HG03565 (cell line): ENCODE measurements at regions not wholly inside any gene's neighbourhood (a gene's known extent, or its start where the extent isn't known, plus 50 kb on each side); places are given as distances from the start of the nearest gene placed in this dataset.

Experiments
- ATAC-seq: cut with Tn5 transposase; IDR thresholded peaks from one replicate; pipeline ENCODE4 v1.9.1; 2021; ENCODE audit warnings: mild to moderate bottlenecking, moderate library complexity; ENCODE audit not compliant: unreplicated experiment

DNA sequence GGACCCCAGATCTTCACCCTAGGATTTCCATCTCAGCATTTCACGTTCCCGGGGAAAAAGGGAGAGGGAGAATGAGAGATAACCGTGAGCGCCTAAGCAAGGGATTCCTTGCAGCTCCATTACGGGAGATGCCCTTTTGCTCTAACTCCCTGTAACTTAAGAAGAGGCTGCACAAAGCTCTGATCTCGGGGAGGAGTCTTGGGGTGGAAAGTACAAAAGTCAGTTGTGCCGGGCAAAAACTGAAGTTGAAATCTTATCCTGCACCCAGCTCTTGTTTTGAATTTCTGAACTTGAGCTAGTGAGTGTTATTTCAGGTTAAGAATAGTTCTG is 256.4 kb upstream of the SOX21 start:
- ATAC-seq, result no peak

DNA sequence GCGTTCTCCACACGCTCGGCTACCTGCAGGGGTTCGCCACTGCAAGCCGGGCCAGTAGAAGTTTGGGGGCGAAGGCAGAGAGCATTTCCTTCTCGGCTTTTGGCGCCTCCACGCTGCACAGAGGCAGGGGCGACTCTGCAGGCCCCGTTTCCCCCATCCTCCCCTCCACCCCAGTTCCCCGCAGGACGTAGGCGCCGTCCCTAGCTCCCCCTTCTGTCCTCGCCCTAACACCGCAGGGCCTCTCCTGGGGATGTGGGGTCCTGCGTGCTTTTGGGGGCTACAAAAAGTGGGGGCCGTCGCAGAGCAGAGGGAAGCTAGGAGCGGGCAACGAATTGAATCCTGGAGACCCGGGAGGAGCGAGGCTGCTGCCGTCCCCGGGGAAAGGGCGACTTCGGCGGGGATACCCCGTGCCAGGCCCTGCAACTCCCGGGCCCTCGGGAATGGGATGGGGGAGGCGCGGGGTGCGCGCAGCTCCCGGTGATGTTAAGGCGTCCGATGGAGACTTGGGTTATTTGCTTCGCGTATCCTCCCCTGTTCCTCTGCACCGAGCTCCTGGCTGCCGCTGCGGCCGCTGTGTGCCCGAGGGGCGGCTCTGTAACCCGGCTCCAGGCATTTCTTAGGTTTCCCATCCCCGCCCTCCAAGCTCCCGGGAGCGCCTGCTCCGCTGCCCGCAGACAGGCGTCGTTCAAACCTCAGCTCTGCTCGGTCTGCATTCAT is 255.9 kb upstream of the SOX21 start:
- no peak for ATAC-seq

DNA sequence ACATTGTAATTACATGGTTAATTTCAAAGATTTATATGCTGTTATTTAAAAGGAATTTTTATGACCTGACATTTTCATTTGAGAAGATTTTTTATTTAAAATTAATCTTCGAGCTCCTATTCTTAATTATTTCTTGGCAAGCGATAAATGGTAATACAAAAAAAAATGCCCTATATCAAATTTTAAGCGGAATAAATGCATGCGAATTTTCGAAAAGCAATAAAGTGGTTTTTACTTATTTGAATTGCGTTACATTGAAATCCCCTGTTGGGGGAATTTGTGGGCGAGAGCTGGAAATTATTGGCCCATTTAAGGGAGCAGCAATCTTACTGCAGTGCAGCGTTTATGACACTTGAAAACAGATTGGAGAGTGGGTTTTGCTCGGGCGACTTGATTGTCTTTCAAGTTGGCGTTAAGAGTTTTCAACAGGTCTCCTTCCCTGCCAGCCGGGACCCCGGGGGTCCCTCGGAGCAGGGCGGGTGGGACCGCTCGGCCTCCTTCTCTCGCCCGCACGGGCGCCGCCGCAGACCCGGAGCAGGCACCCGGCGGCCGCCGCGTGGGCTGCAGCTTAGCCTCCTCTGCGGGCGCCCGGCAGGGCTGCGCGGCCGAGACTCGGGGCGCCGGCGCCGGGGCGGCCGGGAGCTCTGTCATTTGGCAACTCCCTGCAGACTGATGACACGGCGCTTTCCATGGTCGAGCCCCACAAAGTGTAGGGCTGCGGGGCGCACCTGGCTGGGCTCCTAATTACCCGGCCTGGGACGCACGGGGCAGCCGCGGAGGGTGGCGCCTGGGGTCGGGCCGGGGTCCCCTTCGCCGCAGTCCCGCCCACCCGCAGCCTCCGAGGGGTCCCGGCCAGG is 255.1 kb upstream of the SOX21 start:
- ATAC-seq, result peak; percentile 43

DNA sequence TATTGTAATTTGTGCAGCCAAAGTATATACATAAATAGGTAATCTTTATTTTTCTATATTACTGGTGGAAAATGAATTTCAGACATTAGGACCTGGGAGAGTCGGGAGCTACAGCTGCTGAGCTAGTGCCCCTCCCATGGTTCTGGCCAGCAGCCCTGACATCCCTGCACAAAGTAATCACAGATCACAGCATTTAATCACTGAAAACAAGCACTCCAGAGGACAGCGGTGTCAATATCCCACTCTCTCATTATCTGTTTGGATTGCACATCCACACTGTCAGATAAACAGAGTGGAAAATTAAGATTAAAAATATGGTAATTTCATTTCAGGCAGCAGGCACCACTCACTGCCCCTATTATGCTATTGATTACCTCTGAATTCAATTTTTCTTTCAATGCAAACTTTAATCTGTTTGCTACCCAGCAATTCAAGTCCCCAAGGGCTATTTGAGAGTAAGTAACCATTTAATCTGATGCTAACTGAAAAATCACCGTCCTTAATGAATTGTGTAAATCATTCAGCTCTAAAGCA is 254.1 kb upstream of the SOX21 start:
- ATAC-seq, result no peak

DNA sequence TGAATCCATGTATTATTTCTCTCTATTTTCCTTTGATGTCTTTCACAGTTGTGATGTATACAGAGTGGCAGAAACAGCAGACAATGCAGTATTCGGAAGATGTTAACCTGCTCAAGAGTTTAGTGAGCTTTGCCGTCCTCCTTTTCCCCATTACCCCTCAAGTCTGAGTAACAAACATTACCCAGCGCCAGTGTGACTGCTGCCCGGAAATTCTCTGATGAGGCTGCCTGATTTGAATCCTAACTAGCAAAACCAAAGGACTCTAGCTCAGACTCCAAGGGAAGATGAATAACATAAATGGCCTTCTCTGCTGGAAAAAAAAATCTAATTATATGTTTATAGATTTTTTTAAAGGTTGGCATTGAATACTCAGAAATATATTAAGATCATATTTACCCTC is 247.3 kb upstream of the SOX21 start:
- no peak for ATAC-seq

DNA sequence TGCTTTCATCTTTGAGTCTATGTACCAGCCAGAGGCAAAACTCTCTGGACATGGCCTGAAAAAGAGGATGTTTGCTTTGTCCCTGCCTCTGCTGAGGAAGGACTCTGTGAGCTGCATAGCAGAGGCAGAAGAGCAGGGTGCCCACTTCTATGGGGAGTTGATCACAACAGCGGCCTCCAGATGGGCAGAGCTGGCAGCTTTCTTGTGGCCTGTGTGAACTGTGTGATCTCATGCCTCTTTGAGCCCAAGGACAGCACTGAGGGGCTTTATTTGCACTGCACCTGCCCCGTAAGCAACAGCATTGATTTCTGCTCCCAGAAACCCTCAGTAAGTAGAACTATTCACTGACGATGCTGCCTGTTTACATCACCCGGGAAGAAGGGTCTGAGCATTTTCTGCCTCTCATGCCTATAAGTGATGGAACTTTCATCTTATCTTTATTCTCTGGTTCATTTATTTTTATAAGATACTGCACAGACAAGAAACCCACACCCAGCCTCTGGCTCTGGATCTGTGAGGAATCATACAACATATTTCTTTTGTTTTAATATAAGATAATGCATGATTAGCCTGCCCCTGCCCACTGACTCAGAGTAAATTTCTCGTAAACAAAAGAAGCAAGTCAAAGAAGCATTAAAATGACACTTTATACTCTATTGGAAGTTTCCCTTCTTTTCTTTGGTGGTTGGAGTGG is 244.2 kb upstream of the SOX21 start:
- ATAC-seq, result no peak

DNA sequence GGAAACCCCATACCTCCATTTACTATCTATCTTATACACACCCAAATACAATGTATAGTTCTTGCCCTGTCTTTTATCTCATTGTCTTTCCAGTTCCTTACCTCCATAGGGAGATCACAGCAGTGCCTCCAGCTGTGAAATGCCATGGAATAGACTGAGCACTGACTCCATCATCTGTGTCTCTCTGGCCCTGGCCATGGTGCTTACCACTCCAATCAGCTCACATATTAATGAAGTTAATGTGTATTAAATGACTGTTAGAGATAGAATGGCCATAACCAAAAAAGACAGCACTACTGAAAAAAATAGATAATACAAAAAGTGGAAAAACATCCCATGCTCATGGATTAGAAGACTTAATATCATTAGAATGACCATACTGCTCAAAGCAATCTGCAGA is 240.4 kb upstream of the SOX21 start:
- no peak for ATAC-seq

DNA sequence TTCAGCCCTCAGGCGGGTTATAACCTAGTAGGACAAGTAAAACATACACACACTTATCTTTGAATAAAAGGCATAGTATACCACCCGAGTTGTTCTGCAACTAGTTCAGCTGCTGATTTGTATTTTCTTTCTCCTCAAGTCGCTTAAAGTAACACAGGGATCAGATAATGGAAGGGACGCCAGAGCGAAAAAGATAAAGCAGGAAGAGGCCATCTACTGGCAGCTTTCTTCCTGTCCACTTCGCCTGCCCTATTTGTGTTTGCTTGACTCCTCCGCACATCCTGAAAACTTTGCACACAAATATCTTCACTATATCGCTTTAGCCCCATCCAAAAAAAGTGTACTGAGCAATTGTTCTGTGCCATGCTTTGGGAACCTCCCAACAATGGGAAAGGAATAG is 238.0 kb upstream of the SOX21 start:
- no peak for ATAC-seq

DNA sequence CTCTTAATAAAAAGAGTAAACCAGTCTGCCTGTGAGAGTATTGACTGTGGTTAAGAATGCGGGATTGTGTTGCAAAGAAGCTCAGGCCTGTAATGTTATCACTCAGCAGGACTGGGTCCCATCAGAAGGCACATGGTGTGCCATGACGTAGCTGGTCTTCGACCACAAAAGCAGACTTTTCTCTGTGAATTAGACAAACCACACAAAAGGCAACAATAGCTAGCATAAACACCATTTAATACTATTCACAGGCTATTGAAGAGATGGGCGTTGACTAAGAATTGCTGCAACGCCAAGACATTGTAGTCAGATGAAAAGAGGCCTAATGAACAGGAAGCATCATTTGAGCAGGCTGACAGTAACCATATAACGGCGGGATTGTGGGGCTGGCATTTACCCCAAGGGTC is 235.6 kb upstream of the SOX21 start:
- no peak for ATAC-seq

DNA sequence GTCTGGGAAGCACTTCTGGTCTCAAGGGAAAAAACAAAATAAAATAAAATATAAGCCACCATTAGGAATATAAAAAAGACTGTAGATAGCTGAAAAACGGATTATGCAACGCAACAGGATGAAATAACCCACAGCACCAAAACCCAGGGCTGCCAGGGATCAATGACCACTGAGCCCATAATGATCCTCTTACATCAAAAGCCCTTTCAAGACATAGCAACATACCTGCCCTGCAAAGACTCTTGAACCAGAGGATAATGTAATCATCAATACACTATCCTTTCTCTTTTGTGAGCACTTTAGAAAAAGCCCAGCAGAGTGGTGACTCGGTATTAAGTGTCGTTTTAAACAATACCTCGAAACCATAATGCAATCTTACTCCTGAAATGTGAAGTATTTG is 235.0 kb upstream of the SOX21 start:
- no peak for ATAC-seq

DNA sequence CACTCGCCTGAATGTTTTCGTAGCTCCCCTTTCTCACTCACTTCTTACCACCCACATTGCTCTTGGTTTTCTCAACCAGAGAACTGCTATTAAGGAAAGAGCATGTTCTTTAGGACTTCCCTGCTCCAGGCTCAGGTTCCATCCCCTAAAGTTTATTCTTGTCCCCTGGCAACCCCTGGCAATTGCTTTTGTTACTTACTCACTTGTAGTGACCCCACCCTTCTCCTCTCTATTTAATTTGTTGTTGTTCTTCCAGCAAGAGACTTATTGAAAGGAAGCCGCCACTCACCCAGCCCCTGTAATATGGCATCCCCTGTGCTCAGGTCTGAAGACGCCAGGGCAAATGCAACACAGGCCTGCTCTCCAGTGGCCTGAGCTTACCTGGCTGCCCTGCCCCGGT is 233.7 kb upstream of the SOX21 start:
- no peak for ATAC-seq

DNA sequence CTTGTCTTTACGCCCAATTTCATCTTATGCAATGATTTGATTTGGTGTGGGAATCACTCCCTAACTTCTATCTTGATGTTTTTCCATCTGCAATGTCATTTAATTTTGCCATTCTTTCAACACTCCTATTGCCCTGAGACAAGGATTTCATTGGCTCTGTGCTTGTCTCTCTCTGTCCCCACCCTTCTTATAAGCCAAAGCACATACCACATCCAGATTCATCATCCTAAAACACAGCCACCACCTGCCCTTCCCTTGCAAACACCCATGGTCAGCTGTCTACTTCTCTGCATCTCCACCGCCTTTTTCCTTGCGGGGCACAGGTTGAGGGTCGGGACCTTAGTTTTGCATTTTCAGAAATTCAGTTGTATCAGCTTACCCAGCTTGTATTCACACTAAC is 225.8 kb upstream of the SOX21 start:
- ATAC-seq, result no peak

DNA sequence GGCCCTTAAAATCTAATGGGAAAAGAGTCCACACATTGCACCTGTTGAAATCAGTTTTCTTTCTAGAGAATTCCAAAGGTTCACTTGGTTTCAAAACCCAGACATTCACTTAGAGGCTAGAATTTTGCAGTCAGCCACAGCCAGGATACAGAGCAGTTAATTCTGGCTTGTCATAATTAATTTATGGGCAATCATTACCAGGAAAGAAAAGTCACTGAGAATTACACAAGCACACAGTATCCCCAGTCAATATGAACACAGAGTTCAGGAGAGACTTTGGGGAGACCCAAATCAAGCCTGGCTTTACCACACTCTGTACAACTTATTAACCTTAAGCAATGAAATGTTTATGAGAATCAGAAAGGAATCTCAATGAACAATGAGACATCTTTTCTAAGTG is 224.3 kb upstream of the SOX21 start:
- no peak for ATAC-seq

DNA sequence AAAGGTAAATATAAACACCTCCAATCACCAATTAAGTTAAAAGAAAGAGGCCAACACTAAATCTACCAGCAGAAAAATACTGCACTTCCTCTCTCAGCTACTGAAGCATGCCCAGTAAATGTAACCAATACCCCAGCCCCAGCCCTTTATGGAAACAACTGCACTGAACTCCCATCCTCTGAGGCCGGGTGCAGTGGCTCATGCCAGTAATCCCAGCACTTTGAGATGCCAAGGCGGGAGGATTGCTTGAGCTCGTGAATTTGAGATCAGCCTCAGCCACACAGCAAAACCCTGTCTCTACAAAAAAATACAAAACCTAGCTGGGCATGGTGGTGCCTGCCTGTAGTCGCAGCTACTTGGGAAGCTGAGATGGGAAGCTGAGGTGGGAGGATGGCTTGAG is 221.6 kb upstream of the SOX21 start:
- no peak for ATAC-seq

DNA sequence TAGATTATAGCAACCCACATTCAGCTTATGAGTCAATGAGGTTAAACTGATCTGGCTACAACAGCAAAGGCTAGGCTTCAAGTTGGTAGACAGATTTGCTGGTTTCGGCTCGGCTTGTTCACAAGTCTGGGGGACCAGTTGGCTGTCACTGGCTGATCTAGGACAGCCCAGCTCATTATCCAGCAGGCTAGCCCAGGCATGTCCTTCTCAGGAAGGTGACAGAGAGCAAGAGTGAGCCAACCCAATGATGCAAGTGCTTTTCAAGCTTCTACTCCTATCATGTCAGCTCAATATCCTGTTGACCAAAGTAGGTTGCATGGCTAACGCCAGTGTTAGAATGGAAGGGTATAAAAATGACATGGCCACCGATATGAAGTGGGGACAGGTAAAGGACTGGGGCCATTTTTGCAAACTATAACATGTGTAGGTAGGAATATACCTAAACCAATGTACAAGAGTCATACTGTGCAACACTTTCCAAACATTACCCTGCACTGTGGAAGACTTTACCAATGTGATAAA is 220.9 kb upstream of the SOX21 start:
- ATAC-seq, result no peak

DNA sequence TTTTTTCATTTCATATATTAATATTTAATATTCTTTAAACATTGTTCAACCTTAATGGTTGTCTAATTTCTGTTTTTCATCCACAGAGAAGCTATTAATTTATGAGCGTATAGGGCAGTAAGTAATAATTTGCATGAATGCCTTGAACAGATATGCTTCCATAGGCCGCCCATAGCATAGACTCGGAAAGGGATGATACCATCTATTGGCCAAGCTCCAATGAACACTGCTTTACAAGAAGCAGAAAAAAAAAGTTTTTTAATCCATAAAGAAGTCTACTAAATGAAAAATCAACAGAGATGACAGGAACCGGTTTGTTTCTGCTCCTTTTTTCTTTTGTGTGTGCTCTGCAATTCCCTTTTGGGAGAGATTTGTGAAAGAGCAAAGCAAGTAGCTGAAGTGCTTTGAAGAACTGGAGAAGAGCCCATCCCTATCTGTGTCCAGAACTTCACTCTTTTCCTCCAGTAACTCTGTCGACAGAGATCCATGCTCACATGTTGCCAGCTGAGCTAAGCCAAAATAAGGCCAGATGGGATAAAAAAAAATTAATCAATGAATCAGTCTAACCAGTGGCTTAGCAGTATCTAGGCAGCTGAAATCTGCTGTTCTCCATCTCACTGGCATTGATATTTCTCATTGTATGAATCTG is 215.9 kb upstream of the SOX21 start:
- no peak for ATAC-seq

DNA sequence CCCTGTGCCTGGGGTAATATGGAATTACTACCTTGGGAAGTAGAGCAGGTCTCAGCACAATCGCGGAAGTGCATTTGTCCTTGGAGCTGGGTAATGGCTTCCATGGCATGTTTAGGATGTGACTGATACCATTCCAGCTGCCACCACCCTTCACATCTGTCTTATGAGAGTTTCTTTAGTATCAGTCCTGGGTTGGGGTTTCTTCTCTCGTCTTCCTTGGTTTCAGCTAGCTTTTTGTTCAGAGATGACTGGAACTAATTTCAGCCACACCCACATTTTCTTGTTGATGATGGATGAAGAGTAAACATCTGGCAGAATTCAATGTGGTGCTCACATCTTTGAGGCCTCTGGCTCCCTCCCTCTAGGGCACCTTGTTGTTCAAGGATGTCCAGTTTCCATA is 212.9 kb upstream of the SOX21 start:
- no peak for ATAC-seq

DNA sequence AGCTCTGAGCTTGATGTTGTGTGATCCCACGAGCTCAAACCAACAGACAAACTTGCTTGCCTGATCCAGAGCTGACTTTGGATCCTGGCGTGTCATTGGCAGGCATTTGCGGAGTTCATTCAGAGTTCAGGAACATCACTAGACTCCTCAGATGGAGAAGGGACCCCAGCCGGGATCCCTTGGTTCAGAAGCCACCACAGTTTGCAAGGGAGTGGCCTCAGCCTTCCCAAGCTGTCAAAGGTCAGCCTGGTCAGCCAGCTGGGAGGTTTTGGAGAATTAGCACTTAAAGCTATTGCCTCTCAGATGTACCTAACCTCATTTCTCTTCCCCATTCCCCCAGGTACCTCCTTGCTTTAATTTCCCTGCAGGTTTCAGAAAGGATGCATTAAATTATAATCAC is 208.8 kb upstream of the SOX21 start:
- ATAC-seq, result no peak

DNA sequence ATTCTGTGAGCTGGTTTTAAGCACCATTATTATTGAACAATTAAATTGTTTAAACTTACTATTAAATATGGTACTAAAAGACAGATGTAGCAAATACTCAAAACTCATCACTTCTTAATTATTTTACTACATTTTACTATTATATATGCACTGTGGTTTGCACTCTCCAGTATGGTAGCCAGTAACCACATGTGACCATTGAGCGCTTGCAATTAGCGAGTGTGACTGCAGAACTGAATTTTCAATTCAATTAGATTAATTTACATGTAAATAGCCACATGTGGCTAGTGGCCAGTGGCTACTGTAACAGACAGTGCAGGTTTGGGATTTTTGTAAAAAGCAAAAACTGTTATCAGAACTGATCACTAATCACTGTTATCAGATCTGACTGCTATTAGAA is 208.2 kb upstream of the SOX21 start:
- no peak for ATAC-seq

DNA sequence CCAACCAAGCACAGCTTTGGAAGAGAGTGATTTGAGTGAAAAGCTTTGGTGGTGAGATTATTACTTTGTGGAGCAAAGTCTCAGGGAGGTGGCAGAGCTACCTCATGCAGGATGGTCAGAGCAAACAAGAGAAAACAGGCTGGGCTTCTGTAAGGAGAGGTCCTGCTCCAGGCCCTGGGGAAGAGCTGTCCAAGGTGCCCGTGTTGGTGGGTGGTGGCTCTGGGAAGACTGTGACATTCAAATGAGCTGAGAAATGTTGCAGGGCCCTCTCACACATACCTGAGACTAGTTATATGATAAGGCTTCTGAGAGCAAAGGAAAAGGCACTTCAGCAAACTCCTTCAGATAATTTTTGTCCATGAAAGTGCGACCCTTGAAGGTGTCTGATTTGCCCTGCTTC is 205.5 kb upstream of the SOX21 start:
- ATAC-seq, result no peak

DNA sequence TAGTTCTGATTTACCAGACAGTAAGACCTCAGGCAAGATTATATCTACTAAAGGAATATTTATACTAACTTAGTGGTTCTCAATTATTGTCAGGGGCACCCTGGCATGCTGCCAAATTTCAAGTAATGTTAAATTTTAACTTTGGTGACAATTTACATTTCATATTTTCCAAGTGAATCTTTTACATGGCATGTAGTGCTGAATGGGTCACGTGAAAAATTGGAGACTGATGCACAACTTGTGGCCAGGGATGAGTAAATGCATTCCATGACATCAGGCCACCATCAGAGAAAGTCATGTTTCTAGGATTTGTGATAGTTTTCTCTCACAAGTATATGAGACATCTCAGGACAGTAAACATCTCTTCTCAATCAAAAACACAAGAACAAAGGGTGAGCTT is 202.6 kb upstream of the SOX21 start:
- no peak for ATAC-seq
